Right ventricle myocardium superior (tissue), 1 donor: ENCODE measurements at regions not wholly inside any gene's neighbourhood (a gene's known extent, or its start where the extent isn't known, plus 50 kb on each side); places are given as distances from the start of the nearest gene placed in this dataset.

Source experiments
- ATAC-seq: fragments of 200-7000 bp; cut with Tn5 transposase; one replicate; pipeline ENCODE4 v1.9.1; 2020; ENCODE audit warnings: mild to moderate bottlenecking; ENCODE audit not compliant: poor library complexity
- DNase-seq: peaks from one replicate; pipeline ENCODE4 v3.0.0-alpha.2; 2020
- intact Hi-C: fragments of 100-400 bp; cut with DNase I; formaldehyde crosslinking; loops from one replicate; pipeline ENCODE4 v1.11.2; 2022
- donor health status: DM: no; HTN: yes; CAD: no; lungs with severe emphysema.

DNA sequence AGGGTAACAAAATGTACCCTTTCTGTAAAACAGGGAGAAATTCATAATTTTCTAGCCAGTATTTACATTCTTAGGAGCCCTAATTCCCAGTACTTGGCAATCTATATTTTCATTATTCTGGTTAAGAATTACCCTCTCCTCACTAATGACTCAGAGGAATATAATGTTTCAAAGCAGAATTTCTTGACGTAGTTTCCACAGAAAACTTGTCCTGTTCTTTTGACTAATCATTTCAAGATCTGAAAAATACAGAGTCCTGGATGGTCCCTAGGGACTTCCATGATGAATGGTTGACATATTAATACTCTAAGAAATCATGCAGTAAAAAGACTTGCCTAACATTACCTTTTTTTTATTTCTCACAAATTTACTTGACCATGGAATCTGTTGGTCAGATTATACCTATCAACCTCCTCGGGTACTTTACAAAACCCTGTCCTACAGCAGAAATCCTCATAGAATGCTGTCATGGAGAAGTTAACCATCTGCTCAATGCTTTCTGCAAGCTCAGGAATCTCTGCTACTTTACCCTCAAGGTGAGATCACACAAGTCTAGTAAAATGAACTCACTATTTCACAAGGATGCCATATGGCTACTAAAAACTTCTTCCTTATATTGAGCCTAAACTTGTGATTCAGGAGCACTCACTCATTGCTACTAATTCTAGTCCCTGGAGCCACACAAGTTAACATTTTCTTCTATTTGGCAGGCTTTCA, 202.1 kb upstream of the CNR1 start:
- DNase-seq (no peak), ATAC-seq (no peak)
- intact Hi-C loops: no loop called here

DNA sequence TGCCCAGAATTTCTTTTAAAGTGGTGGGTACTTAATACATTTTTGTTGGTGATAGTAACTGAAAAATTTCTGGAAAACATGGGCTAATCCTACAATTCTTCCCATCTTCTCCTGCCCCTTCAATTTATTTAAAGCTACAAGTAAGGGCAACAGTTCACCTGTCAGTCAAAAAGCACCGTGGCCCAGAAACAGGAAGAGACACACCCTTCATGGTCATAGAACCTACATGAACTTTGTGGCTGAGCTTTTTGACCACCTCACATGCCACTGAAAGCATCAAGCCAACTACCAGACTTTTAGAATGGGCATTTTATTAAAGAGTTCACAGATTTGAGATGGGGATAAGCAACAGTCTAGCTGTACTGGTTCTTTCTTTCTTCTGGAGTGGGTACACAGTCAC, 201.1 kb upstream of the CNR1 start:
- ATAC-seq (no peak), DNase-seq (no peak)
- intact Hi-C loops: no loop called here

DNA sequence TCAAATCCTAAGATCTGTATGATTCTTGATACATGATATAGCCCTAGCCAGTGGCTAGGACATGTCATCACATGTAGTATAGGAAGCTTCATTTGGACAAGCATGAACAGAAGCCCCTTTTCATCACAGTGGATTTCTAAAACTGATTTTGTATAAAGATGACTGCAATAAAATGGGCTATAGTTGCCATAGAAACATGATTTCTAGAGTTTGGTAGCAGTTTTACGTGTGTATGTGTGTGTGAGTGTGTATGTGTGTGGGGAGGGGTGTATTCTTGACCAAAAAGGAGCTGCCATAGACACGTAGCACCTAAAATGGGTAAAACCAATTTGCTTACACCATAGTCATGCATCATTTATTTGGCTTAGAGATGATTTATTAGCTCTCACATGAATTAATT, 200.5 kb upstream of the CNR1 start:
- ATAC-seq: no peak
- intact Hi-C loops: no loop called here
- DNase-seq: no peak

DNA sequence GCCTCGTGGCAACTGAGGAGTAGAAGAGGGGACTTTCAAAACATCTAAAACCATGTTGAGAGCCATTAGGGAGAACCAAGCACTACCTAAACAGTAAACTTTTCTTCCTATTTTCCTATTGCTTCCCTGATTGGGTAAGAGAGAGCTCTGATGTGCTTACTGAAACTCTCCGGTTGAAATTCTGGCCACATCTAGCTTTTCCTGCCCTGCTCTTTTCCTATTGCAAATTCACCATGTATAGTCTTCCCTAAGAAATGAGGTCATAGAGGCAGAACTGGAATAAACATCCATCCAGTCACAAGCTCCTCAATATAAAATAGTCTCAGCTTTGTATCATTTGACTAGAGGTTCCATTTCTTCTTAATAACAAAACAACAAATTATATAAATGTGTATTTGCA, 199.5 kb upstream of the CNR1 start:
- ATAC-seq (no peak), DNase-seq (no peak)
- intact Hi-C loops: no loop called here

DNA sequence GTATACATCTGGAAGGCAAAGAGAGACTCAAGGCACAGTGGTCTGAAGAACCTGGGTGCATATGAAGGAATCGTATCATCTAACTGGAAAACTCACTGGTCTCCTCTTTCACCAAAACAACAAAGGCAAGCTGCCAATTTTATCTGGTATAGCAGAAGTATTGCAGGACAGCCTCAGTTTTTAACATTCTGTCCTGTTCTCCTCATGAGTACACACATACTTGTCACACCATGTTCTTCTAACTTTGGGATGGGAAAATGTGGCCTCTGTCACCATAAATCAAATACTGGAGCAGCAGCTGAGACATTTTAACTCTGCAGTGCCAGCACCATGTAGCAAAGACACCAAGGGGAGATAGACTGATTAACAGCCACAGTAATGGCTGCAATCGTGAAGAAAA, 199.1 kb upstream of the CNR1 start:
- ATAC-seq (no peak), DNase-seq (no peak)
- intact Hi-C loops: no loop called here

DNA sequence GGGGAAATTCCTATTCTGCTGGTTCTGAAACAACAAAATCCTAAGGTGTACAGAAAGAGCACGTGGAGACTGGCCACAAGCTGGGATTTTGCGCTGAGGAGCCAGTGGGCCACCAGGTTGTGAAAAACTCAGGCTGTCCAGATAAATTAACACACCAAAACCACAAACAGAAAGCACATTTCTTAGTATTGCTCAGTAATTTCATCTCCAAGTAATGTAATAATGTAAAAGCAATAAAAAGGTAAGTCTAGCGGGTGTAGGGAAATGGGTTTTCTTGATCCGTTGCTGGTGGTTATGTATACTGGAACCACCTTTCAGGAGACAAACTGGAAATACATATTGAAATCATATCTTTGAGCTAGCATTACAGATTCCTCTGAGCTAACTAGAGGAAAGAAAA, 195.6 kb upstream of the CNR1 start:
- ATAC-seq (no peak), DNase-seq (no peak)
- intact Hi-C loops: no loop called here

DNA sequence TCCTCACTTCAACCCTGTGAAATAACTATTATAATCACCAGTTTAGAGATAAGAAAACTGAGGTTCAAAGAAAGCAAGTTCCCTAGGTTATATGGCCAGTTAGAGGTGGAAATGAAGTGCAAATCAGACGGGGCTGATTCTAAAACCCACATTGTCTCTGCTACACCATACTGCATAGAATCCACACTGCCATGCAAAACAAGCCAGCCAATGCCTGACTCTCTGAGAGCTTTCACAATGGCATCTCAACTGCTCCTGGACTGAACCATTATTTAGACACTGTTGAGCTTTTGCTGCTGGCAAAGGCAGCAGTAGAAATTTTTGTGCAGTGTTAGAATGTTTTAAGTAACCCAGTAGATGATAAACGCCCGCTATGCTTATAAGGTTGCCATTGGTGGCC, 195.2 kb upstream of the CNR1 start:
- intact Hi-C loops: no loop called here
- DNase-seq (no peak), ATAC-seq (no peak)

DNA sequence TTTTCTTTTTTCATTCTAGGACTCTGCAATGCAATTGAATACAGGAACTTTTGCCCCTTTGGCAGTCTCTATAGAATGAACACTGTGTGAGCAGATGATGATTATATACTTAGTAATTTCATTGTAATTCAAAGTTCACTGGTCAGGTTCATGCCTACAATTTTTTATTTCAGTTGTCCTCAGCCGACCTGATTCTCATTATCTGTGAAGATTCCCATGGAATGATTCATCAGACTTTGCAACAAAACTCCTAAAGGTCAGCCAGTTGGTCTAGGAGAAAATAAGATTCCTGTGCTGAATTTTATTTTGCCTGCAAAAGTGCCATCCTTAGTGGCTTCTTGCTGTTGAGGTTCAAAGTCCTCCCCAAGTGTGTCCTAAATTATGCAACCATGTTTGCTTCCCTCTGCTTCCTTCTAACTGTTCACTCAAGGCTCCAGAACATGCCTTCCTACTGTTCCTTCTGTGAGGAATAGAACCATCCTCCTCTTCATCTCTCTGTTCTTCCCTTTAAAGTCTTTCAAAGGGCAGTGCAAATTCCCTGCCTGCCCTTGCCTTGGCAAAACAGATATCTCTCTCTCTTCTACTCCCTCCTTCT, 194.2 kb upstream of the CNR1 start:
- ATAC-seq (no peak), DNase-seq (no peak)
- intact Hi-C loops: no loop called here

DNA sequence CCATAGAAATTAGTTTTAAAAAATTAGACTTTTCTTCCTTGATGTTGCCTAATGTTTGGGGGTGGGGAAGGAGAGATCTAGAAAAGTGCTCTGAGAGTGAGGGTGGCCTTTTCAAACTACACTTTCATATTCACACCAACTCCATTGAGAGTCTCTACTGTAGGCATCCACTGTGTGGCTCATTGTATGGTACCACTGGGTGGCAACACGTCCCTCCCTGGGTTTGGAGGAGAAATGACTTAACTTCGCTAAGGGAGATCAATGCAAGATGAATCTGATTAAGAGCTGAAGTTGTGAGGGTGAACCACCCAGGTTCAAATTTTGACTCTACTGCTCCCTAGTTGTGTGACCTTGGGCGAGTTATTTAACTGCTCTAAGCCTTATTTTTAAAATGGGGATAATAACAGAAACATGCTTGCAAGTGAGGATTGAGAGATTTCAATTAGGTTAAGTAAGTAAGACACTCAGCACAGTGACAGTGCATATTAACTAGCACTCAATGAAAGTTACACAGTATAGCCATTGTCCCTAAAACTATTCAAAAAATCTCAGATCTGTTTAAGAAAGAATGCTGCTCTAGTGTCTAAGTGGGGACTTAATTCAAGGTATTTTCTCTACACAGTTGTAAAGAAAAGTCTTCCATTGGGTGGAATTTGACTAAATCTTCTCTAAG, 193.5 kb upstream of the CNR1 start:
- intact Hi-C loops: no loop called here
- no peak for DNase-seq
- no peak for ATAC-seq

DNA sequence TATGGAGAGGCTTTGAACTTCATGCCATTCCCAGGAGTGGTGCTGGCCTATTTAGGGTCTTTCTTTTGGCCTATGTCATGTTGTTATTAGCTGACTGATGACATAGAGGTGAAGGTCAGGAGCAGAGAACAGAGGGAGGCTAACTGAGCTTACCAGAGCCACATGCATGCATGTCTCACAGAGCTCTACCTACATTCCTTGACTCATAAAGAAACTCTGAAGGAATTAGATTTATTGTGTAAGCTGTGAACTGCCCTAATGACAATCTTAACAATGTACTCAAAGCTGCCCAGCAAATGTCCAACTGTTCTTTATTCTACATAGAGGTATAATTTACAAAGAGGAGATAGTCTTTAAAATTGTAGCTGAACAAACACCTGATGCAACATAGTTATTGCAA, 192.7 kb upstream of the CNR1 start:
- no peak for ATAC-seq
- intact Hi-C loops: no loop called here
- no peak for DNase-seq

DNA sequence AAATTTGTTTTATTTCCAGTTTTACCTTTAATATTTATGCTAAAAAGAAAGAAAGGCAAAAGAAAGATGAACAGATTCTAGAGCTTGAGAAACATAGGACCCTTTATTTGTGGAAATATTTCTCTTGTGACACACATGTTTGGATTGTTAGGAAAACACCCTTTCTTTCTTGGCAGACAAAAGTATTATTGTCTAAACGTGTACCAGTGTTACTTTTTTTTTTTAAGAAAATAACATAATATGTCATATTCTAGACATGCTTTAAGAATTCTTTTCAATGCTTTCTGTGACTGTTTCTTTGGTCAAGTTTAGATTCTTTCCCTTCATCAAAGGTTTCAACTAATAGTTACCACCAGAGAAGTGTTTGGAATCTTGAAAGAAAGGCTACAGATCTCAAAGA, 183.4 kb upstream of the CNR1 start:
- intact Hi-C loops: no loop called here
- no peak for DNase-seq
- no peak for ATAC-seq

DNA sequence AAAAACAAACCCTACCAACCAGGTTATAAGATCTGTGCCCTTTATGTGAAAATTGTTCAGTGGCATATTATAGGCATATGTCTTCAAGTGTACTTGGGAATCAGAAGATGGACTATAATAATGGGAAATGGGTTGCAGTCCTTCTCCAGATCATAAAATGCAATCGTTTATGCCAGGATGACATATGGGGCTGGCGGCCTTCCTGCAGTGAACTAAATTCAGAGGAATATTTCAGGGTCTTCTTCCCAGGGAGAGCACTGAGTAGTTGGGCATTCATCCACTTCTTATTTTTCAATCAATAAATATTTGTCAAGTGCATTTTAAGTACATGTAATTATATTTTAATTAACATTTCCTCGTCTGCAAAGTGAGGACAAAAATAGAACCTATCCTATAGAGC, 176.2 kb upstream of the CNR1 start:
- intact Hi-C loops: no loop called here
- DNase-seq (no peak), ATAC-seq (no peak)

DNA sequence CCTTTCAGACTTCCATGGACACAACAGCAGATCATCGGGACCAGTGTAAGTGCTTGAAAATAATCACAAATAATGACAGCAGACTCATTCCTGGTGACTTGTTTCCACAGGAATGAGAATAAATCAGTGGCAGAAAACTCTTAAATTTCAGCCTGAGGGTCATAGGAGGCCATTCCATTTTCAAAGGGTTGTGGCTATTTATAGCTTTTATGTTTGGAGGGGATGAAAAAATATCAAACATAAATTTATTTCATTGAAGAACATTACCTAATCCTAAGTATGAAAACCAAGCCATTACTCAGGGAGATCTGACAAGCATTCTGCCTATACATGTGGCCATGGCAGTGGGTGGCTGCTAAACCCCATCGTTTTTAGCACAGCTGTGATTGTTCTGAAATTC, 173.6 kb upstream of the CNR1 start:
- DNase-seq (no peak), ATAC-seq (no peak)
- intact Hi-C loops: no loop called here

DNA sequence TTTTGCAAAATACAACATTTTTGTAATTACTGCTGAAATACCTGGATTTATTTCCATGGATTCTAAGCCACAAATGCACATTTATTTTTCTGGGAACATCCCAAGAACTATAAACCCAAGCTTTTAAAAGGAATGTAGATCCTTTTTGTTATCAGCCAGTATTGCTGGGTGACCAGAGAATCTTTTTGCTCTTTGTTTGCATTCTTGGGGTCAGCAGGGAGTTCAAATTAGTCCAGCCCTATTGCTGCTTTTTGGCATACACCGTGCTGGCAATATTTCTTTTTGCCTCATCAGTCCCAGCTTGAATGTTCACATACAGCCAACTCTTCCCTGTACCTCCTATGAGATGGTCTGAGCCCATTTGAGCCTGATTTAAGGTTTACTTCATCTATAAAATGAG, 155.2 kb upstream of the CNR1 start:
- intact Hi-C loops: no loop called here
- no peak for DNase-seq
- no peak for ATAC-seq

DNA sequence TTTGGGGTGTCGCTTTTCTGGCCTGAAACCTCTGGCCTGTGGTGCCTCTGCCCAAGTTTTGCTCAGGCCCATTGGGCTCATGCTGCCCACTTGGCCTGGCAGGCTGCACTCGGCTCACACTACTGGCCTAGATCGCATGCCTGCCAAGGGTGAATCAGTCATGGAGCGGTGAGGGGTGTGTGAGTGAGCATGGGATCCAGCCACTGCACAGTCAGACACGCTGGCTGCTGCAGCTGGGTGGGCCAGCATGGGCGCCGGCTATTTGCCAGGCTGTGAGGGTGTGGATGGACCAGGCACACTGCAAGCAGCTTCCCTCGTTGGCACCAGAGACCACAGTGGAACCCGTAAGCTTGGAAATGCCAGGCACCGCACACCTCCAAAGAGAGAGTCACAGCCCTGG, 145.4 kb upstream of the CNR1 start:
- DNase-seq (no peak), ATAC-seq (no peak)
- intact Hi-C loops: no loop called here

DNA sequence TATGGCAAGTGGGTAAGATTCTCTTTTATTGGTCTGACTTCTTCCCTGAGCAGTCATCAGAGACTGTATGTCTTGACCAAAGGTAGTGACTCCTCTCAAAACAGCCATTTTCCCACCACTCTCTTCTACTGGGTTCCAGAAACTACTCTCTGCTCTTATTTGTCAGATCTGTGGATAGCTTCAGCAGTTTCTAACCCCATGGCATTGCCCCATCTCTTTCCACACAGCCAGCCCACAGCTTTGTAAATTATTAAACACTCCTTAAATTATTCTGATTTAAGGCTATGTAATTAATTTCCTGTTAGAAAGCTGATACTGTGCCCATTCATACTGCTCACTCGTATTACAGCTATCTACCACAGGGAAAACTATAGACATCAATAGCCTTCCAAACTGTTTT, 138.4 kb upstream of the CNR1 start:
- no peak for DNase-seq
- intact Hi-C loops: no loop called here
- no peak for ATAC-seq

DNA sequence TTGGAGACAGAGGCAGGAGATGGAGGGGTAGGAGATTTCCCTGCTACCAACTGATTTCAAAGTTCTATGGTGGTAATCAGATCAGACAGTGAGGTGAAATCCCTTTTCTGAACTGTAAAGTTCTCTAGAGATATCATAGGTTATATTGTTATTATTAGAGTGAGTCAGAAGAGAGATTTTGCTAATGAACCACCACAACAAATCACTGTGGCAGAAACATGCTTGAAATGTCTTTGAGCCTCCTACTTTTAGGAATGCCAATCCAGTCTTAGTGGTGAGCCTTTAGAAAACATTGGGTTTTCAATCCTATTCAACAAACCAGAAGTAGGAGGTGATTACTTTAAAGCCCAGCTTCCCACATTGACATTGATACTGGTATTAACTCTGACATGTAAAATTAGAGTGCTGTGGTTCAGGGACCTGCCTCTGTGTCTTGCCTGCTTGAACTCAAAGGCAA, 136.7 kb upstream of the CNR1 start:
- no peak for ATAC-seq

DNA sequence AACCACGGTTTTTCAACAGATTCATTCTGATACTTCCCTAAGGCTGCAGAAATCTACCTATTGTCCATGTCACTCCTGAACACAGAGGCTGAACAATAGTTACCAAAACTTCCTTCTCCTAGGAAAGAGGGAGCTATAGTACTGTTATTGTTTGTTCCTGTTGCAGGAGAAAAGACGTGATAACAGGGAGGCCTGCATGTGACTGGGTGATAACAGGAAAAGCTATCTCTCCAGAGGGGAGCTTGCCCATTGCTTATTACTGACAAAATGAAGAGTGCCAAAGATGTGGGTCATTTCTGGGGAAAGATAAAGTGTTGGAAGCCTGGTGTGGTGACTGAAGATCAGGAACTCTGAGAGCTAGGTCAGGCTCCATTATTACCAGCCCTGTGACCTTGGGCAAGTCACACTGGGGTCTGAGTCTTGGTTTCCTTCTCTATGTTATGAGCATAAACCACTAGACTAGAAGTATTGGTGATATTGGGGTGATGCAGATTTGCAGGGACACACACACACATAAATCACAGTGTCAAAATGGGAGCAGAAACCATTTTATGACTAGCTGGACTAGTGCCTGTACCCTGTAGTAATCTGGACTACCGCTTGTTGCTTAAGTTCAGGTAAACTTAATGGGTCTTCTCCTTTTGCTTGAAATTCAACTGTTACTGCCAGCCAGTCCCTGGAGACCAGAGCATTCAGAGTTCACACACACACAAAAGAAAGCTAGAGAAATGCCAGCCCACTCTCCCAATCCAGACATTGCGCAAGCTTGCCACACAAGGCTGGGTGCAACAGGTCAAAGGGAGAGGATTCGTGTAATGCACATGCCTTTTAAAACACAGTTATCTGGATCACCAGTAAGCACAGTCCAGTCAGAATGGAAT, 136.0 kb upstream of the CNR1 start:
- intact Hi-C loops: no loop called here
- no peak for ATAC-seq
- DNase-seq: no peak

More for the DNA sequence above, 136.7 kb upstream of the CNR1 start:
- DNase-seq: no peak
- intact Hi-C loops: no loop called here

DNA sequence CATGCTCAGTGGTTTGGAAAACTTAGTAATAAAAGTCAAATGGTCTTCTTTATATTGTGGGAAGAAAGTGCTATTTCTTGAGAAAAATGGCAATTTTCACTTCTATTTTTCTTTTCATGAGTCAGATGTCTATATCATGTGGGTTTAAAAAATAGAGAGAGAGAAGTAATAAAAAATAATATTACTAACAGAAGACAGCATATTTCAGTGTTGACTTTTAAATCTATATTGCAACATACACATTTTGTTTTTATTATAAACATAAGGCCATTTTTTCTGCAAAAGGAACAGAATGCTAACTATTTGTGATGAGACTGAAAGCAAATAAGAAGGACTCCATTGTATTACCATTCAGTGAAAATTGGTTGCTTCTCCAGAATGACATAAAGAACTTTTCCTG, 135.1 kb upstream of the CNR1 start:
- intact Hi-C loops: no loop called here
- ATAC-seq: no peak

More for the DNA sequence above, 135.1 kb upstream of the CNR1 start:
- no peak for DNase-seq
